ENCODE measurements at regions not wholly inside any gene's neighbourhood (a gene's known extent, or its start where the extent isn't known, plus 50 kb on each side); places are given as distances from the start of the nearest gene placed in this dataset.

DNA sequence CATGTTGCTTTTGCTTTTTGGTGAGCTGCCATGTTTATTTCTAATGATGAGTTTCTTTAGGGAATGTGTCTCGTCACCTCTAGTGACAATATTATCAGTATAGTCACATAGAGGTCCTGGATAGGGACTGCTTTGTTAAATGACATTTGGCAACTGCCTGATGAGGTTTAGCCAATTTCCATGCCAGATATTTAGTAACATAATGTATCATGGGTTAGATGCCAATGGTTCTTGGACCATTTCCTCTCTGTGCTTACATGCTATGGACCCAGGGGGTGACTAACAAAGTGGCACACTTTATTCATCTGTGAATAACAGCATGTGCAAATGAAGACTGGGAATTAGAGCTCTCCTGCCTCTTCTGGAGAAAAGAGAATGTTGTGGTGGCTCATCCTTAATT is 56.2 kb upstream of the RAB27B start:
- no peak for DNase-seq

DNA sequence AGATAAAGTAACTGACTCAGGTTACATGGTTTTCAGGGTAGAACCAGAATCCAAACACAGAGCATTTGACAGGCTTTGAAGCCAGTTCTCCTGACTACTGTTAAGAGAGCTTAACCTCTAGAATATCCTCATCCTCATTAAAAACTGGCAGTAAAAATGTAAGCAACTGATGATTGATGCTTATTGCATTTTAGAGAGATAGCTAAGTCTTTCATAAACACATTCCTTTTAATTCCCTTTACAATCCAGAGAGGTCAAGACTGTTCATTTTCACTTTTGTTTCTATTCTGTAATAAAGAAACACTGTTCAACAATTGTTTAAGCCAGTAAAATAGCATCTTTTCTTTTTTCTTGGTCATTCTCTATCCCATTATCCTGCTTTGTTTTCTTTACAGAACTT is 53.9 kb upstream of the RAB27B start:
- no peak for DNase-seq

DNA sequence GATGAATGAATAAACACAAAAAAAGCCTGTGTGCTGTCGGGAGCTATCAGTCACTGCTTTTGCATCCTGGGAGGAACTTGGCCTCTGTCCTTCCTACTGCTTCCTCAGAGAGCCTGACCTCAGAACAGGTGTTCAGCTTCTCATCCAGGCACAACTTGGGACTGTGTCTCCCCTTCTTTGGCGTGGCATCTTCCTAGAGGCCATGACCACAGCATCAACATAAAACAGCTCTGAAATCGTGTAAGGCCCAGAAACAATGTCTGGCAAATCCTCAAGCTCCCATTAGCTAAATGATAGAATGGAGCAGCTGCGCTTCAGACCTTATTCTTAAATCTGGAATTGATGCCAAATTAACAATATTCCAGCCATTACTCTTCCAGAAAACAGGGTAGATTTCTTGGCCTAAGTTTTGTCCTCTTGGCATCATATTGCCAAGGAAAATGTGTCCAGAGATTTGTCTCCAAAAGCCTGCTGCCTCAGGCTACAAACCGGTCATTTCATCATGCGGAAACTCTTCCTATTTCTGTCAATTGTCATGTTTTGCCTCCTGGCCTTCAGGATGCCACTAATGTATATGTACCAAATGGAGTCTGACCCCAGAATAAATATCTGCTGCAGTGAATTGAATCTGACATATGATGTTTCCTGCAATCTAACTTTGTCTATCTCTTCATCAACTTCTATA is 53.2 kb upstream of the RAB27B start:
- DNase-seq, result no peak

DNA sequence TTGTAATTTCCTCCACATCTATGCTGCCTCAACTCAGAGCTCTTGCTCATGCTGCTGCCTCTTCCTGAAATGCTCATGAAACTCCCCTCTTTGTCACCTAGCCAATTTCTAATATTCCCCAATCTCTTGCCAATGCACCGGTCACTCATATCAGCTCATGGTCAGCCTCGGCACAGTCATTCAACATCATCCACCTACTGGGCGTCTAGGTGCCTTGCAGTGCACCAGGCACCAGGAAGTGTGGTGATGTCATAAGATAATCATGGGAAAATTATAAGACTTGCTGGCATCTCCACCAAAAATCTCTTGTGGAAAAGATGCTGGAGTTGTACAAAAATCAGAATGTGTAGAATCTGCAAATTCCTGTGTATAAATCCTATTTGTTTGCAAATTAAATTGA is 52.6 kb upstream of the RAB27B start:
- no peak for DNase-seq

- DNase-seq, result no peak
Measured at GRCh38 chr18:54776282-54776977, 51.8 kb upstream of the RAB27B start.

DNA sequence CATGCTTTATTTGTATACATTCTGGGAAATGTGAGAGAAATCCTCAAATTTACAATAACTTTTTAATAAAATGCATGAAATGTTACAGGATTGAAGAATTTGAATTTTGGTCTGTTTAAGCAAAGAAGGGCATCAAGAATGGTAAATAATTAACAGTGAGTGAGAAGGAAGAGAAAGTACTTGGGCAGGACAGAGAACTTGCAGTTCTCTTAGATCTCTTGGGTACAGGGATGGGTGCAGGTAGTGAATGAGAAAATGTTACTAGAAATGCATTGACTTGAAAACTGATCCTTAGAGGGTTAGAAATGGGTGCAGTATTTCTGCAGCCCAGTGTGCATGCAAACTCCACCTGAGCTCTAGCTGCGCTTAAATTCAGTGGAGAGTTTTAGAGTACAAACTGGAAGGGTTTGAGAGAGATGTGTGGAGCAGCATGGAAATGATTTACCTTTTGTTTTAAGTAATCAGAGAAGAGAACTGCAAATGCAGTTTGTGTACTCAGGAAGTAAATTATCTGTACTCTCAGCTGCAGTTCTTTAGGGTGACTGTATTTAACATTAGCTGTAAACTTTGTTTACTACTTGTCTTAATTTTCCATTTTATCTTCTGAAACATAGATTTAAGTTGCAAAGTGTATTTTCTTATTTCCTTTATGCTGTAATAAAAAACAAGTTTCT is 51.0 kb upstream of the RAB27B start:
- DNase-seq, result no peak

GRCh38 chr18:54777989-54778388 is 50.3 kb upstream of the RAB27B start:
- DNase-seq, result no peak
